ENCODE measurements at regions not wholly inside any gene's neighbourhood (a gene's known extent, or its start where the extent isn't known, plus 50 kb on each side); places are given as distances from the start of the nearest gene placed in this dataset.

GRCh38 chr2:18483896-18484295 lies 76.6 kb downstream of the RDH14 start:
- Histone ChIP-seq H3K36me3 (ENCODE audit: control insufficient read depth in 2 of 2, extremely low read depth in 1 of 2, insufficient read depth in 2 of 2, low read length in 2 of 2) (peaks cover 0 to 3% of the 10 kb centered on the region in 2 experiments), H3K9ac (replicated peaks; ENCODE audit: extremely low read depth, insufficient read depth, low read length) (no peak overlapping the region), H3K4me2 (ENCODE audit: insufficient read depth, low read length) (no peak overlapping the region), H4K20me1 (replicated peaks; ENCODE audit: control insufficient read depth, extremely low read depth, insufficient read depth, low read length) (no peaks in the 10 kb centered on the region), H3K4me3 (replicated peaks in 1 of 3; ENCODE audit: insufficient read depth in 1 of 3, low read depth in 1 of 3, low read length in 3 of 3) (no peak overlapping the region), H3K9me1 (replicated peaks; ENCODE audit: control insufficient read depth, extremely low read depth, insufficient read depth, low read length) (no peaks in the 10 kb centered on the region), H3K27ac (ENCODE audit: insufficient read depth, low read depth, low read length) (no peak overlapping the region), H3K9me3 (replicated peaks; ENCODE audit: control insufficient read depth, insufficient read depth, low read length) (no peaks in the 10 kb centered on the region), H3K79me2 (ENCODE audit: control insufficient read depth, insufficient read depth, low read length) (no peaks in the 10 kb centered on the region), H2AFZ (ENCODE audit: low read depth, low read length) (no peak overlapping the region), H3K27me3 (ENCODE audit: control insufficient read depth in 2 of 2, insufficient read depth in 2 of 2, low read length in 2 of 2) (no peaks in the 10 kb centered on the region), H3K4me1 (ENCODE audit: control insufficient read depth, extremely low read depth, insufficient read depth, low read length) (no peaks in the 10 kb centered on the region)
- BruUV-seq (replicated peaks): no TSS peak
- dilution Hi-C loops (cut with MboI; ENCODE audit: extremely low pct_ligation_motif_present, low sequenced_read_pairs) (no loop called here), intact Hi-C loops (cut with micrococcal nuclease) (no loop called here)
- DNase-seq (ENCODE audit: low read depth, low spot score): no peak
- no peak for FAIRE-seq
- TF ChIP-seq MYC (IDR thresholded peaks at IDR 0.05; ENCODE audit: low read depth, low read length) (no peak), FOS (IDR thresholded peaks at IDR 0.05; ENCODE audit: borderline replicate concordance, insufficient read depth, low read length) (no peak), CTCF (IDR thresholded peaks at IDR 0.05; ENCODE audit: extremely low read depth in 1 of 2, insufficient read depth in 1 of 2, low read depth in 1 of 2, low read length in 2 of 2) (no peak), JUN (IDR thresholded peaks at IDR 0.05; ENCODE audit: borderline replicate concordance, insufficient read depth, insufficient read length, low read depth) (no peak), EZH2 (IDR thresholded peaks at IDR 0.05; ENCODE audit: borderline replicate concordance, low read depth, low read length, severe bottlenecking) (no peak), POLR2AphosphoS5 (IDR thresholded peaks at IDR 0.05; ENCODE audit: insufficient read depth, low read depth, low read length) (no peak), GATA2 (IDR thresholded peaks at IDR 0.05; ENCODE audit: insufficient read depth, insufficient read length, low read depth, low read length) (no peak), MAX (IDR thresholded peaks at IDR 0.05; ENCODE audit: insufficient read depth, insufficient read length) (no peak), POLR2A (IDR thresholded peaks at IDR 0.05; ENCODE audit: low read depth, low read length) (no peak)
- ChIA-PET CTCF (no interaction called here), POLR2A (no interaction called here)

Data from endothelial cell of umbilical vein (primary cell).